Heart right ventricle (tissue), 16 donors: ENCODE measurements at regions not wholly inside any gene's neighbourhood (a gene's known extent, or its start where the extent isn't known, plus 50 kb on each side); places are given as distances from the start of the nearest gene placed in this dataset.

Experiments
- ATAC-seq, 8 donors: fragments of 200-7000 bp; cut with Tn5 transposase; one replicate each; pipeline ENCODE4 v1.9.1; 2020; ENCODE audit warnings: mild to moderate bottlenecking in 8 of 8, moderate library complexity in 8 of 8, moderate number of reproducible peaks in 1 of 8
- DNase-seq, 2 donors: peaks; one replicate each; pipeline ENCODE4 v3.0.0-alpha.2; 2020
- H3K27ac ChIP-seq, 10 donors: fragments of 200-600 bp; sonication (generic) in 2 of 10; one replicate each; pipeline versions ENCODE4 v1.5.0 to v1.8.0; 2020 to 2022; ENCODE audit warnings: mild to moderate bottlenecking in 3 of 10
- H3K27me3 ChIP-seq, 7 donors: fragments of 200-600 bp; one replicate each; pipeline ENCODE4 v1.8.0; 2021 to 2022; ENCODE audit warnings: mild to moderate bottlenecking in 2 of 7
- H3K36me3 ChIP-seq, 9 donors: fragments of 200-600 bp; sonication (generic) in 1 of 9; one replicate each; pipeline versions ENCODE4 v1.5.0 to v1.8.0; 2020 to 2022; ENCODE audit warnings: mild to moderate bottlenecking in 2 of 9
- H3K4me1 ChIP-seq, 9 donors: fragments of 200-600 bp; sonication (generic) in 1 of 9; one replicate each; pipeline versions ENCODE4 v1.5.0 to v1.8.0; 2020 to 2022; ENCODE audit warnings: mild to moderate bottlenecking in 4 of 9
- H3K4me3 ChIP-seq, 10 donors: fragments of 200-600 bp; sonication (generic) in 2 of 10; one replicate each; pipeline versions ENCODE4 v1.5.0 to v1.8.0; 2020 to 2022; ENCODE audit warnings: mild to moderate bottlenecking in 7 of 10, moderate library complexity in 2 of 10
- H3K9me3 ChIP-seq, 11 donors: fragments of 200-600 bp in 10 of 11; sonication (generic) in 2 of 11; one replicate each; pipeline versions ENCODE4 v1.5.0 to v1.8.0; 2013 to 2022; ENCODE audit warnings: mild to moderate bottlenecking in 2 of 11, control low read depth in 1 of 11, moderate library complexity in 1 of 11
- CTCF ChIP-seq, 9 donors: fragments of 200-600 bp; sonication (generic) in 2 of 9; IDR thresholded peaks; one replicate each; pipeline versions ENCODE4 v1.5.0 to v1.8.0; 2021 to 2022; ENCODE audit warnings: antibody characterized with exemption in 9 of 9, mild to moderate bottlenecking in 5 of 9, moderate library complexity in 1 of 9
- WGBS, 2 donors: extraction: QIAGEN DNeasy Blood & Tissue Kit; methylation state at CpG; one replicate each; pipeline ENCODE4 v1.1.7; 2013; ENCODE audit warnings: inconsistent platforms in 1 of 2; 5-methylcytosine and 5-hydroxymethylcytosine counted together
- intact Hi-C, 10 donors: fragments of 100-400 bp; cut with DNase I; formaldehyde crosslinking; loops; one replicate each; pipeline versions ENCODE4 v1.11.1 to v1.14.2; 2022
- donor health status: Arrhythmogenic right ventricular cardiomyopathy.
- donor health status: ischemic (EF 13 %, LVEDD 7.1; RV severe dilation, severe dysfunction).
- donor health status: healthy with polysubstance abuse.
- donor health status: DM: no; HTN: yes; CAD: no.
- donor health status: DM: no; HTN: no; CAD: no.
- donor health status: ischemic (EF 25% LVEDD 6.9; RV normal size, moderate dysfunction).
- donor health status: ischemic (EF 25% LVEDD 5.7; RV mildly dilated, moderate dysfunction).
- donor health status: healthy.
- donor health status: DM: yes; HTN: yes; CAD: no.
- donor health status: Ischemic cardiomyopathy.
- donor health status: ischemic (EF 35%, LVEDD 5.7; RV mildly dilated, moderate dysfunction).
- donor health status: nonischemic (EF 11% LVEDD 7.7; RV severe dilation, severe dysfunction).
- donor health status: DM: yes; HTN: yes; CAD: no.
- donor health status: PGD.
- donor health status: ischemic (EF 29% LVEDD 5.4; RV normal size, mild dysfunction).
- donor health status: nonischemic (EF 23%, LVEDD 6.1; RV moderate dilation, normal function).

DNA sequence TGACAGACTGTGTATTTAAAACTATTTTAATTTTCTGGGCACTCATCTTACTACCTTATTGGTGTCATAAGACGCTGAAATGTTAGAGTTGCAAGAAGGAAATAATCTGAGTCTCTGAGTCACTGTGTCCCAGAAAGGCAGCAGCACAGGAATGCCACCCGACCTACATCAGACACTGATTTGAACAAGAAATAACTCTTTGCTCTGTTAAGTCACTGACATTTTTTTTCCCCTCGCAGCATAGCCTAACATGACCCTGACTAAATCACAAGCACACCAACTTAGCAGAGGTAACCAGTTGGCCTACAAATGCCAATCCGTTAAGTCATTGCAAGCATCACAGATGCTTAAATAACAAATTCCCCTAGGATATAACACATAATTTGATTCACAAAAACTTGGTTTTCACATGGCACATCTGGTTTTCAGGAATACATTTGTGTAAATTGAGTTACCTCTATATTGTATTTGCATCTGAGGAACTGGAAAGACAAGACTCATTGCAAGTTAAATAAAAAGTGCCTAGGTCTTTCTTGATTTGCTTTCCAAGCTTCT, 349.1 kb downstream of the SEC16B start:
- H3K36me3 ChIP-seq = no peaks in the 10 kb centered on the region
- ATAC-seq (no peak), DNase-seq (no peak)
- peaks cover 0 to 8% (median 0%) of the 10 kb centered on the region in 7 donors for H3K27me3 ChIP-seq
- no peak for TF ChIP-seq CTCF (IDR thresholded peaks at IDR 0.05)
- intact Hi-C loops = no loop called here
- 66 to 67% methylated on average over 4 of the region's 4 CpGs for WGBS, 2 donors
- H3K4me1 ChIP-seq = no peaks in the 10 kb centered on the region
- no peak overlapping the region for H3K4me3 ChIP-seq
- H3K9me3 ChIP-seq = no peaks in the 10 kb centered on the region
- H3K27ac ChIP-seq = no peak overlapping the region

DNA sequence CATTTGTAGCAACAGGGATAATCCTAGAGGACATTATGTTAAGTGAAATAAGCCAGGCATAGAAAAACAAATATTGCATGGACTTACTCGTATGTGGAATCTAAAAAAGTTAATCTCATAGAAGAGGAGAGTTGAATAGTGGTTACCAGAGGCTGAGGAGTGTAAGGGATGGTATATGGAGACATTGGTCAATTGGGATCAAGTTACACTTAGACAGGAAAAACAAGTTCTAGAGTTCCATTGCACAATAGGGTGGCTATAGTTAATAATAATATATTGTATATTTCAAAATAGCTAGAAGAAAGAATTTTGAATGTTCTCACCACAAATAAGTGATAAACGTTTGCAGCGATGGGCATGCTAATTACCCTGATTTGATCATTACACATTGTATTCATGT, 354.6 kb downstream of the SEC16B start:
- no peaks in the 10 kb centered on the region for H3K4me1 ChIP-seq
- H3K36me3 ChIP-seq = no peaks in the 10 kb centered on the region
- 79 to 83% methylated on average over 3 of the region's 3 CpGs for WGBS, 2 donors
- TF ChIP-seq CTCF (IDR thresholded peaks at IDR 0.05) = no peak
- no peak overlapping the region for H3K4me3 ChIP-seq
- ATAC-seq = no peak
- no peak overlapping the region for H3K27ac ChIP-seq
- no peaks in the 10 kb centered on the region for H3K27me3 ChIP-seq
- H3K9me3 ChIP-seq = no peaks in the 10 kb centered on the region
- DNase-seq = no peak
- intact Hi-C loops = no loop called here

DNA sequence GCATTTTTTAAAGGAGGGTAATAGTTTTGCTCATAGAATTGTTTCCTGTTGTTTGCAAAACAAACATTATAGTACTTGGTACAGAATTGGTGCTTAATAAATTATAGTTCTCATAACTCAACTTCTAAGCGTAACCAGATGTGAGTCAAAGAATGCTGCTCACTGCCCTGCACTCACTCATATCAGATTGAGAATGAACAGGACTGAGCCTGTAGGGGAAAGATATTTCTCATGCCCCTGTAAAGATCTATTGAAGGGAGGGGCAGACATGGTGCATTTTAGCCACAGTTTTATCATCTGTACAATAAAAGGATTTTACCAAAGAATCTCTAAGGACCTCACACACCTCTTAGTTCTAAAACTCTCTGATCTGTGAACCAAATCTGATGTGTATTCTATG, 358.5 kb downstream of the SEC16B start:
- Histone ChIP-seq H3K4me1 (no peaks in the 10 kb centered on the region), H3K9me3 (no peaks in the 10 kb centered on the region), H3K27ac (no peak overlapping the region), H3K27me3 (peaks cover 0 to 8% (median 0%) of the 10 kb centered on the region in 7 donors), H3K4me3 (no peak overlapping the region), H3K36me3 (no peaks in the 10 kb centered on the region)
- no peak for DNase-seq
- intact Hi-C loops = no loop called here
- TF ChIP-seq CTCF (IDR thresholded peaks at IDR 0.05) = no peak
- ATAC-seq = no peak
- 49 to 68% methylated on average over 1 of the region's 1 CpG for WGBS, 2 donors

DNA sequence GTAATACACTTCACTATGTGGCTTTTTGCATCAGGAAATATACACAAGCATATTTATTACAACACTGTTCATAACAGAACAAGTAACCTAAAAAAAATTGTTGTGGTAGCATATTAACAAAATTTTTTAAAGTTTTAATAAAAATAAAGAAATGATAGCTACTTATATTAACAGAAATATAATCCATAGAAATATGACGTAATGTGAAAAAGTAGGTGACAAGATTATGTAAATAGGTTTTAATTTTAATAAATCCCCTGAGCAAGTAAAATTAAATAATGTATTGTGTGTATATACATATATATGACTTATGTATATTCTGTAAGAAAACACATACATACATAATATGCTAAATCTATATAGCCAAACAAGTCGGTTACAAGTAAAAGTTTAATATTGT, 359.9 kb downstream of the SEC16B start:
- H3K4me3 ChIP-seq = no peak overlapping the region
- intact Hi-C loops = no loop called here
- H3K27me3 ChIP-seq = peaks cover 0 to 12% (median 0%) of the 10 kb centered on the region in 7 donors
- no peak overlapping the region for H3K27ac ChIP-seq
- H3K9me3 ChIP-seq = peaks cover 0 to 1% (median 0%) of the 10 kb centered on the region in 11 donors
- DNase-seq = no peak
- no peak for ATAC-seq
- 70 to 85% methylated on average over 2 of the region's 2 CpGs for WGBS, 2 donors
- H3K4me1 ChIP-seq = no peaks in the 10 kb centered on the region
- no peaks in the 10 kb centered on the region for H3K36me3 ChIP-seq
- TF ChIP-seq CTCF (IDR thresholded peaks at IDR 0.05) = no peak
